Testis (tissue), 2 donors: ENCODE measurements at regions not wholly inside any gene's neighbourhood (a gene's known extent, or its start where the extent isn't known, plus 50 kb on each side); places are given as distances from the start of the nearest gene placed in this dataset.

Experiments
- DNase-seq: peaks from one replicate; pipeline ENCODE4 v3.0.0-alpha.2; 2019
- H3K27ac ChIP-seq, 2 donors: fragments of 200-600 bp; sonication (generic); one replicate each; pipeline ENCODE4 v1.5.1; 2019
- H3K27me3 ChIP-seq: fragments of 200-600 bp; sonication (generic); one replicate; pipeline ENCODE4 v1.5.1; 2019
- H3K36me3 ChIP-seq: fragments of 200-600 bp; sonication (generic); one replicate; pipeline ENCODE4 v1.5.1; 2017; ENCODE audit warnings: low read depth; ENCODE audit errors: missing control alignments
- H3K4me1 ChIP-seq: fragments of 200-600 bp; sonication (generic); one replicate; pipeline ENCODE4 v1.5.1; 2019
- H3K4me3 ChIP-seq, 2 donors: fragments of 200-600 bp; sonication (generic); one replicate each; pipeline ENCODE4 v1.5.1; 2017 to 2019
- H3K9me3 ChIP-seq: fragments of 200-600 bp; sonication (generic); one replicate; pipeline ENCODE4 v1.5.1; 2017
- POLR2A ChIP-seq: fragments of 450-650 bp; IDR thresholded peaks from one replicate; pipeline ENCODE4 v1.6.1; 2017; ENCODE audit warnings: antibody characterized with exemption, mild to moderate bottlenecking, moderate library complexity
- WGBS, 2 donors: methylation state at CpG; one replicate each; pipeline ENCODE4 v1.1.5; 2018; 5-methylcytosine and 5-hydroxymethylcytosine counted together
- intact Hi-C: fragments of 100-400 bp; cut with DNase I; formaldehyde crosslinking; loops from one replicate; pipeline ENCODE4 v1.15.1; 2023; ENCODE audit warnings: low total_unique reads
- TF ChIP-seq, protein P1 (sequence below), 3 experiments: fragments of 450-650 bp in 2 of 3; fragments of 200-600 bp in 1 of 3; sonication (generic) in 1 of 3; IDR thresholded peaks; one replicate each; pipeline ENCODE4 v1.5.1; 2016 to 2019; ENCODE audit warnings: antibody characterized with exemption in 3 of 3, mild to moderate bottlenecking in 2 of 3, moderate library complexity in 1 of 3

DNA sequence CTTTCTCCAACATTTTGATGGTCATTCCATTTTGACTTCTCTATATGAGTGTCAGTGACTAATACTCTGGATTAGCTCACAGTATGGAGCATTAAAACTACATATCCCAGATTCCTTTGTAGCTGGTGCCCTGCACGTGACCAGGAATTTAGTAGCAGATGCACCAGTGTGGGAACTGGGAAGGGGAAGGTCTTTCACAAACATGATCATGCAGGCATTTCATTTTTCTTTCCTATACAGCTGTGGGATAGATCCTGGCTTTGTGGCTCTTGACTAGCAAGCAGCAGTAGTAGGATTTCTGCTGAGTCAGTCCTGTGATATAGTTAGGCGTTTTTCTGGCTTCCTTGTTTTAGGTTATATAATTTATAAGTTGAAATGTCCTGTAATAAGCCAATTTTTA is 971.0 kb upstream of the CDH2 start:
- TF ChIP-seq, protein P1, sequence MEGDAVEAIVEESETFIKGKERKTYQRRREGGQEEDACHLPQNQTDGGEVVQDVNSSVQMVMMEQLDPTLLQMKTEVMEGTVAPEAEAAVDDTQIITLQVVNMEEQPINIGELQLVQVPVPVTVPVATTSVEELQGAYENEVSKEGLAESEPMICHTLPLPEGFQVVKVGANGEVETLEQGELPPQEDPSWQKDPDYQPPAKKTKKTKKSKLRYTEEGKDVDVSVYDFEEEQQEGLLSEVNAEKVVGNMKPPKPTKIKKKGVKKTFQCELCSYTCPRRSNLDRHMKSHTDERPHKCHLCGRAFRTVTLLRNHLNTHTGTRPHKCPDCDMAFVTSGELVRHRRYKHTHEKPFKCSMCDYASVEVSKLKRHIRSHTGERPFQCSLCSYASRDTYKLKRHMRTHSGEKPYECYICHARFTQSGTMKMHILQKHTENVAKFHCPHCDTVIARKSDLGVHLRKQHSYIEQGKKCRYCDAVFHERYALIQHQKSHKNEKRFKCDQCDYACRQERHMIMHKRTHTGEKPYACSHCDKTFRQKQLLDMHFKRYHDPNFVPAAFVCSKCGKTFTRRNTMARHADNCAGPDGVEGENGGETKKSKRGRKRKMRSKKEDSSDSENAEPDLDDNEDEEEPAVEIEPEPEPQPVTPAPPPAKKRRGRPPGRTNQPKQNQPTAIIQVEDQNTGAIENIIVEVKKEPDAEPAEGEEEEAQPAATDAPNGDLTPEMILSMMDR (IDR thresholded peaks at IDR 0.05) = no peak
- no peak for TF ChIP-seq POLR2A
- Histone ChIP-seq H3K36me3 (no peaks in the 10 kb centered on the region), H3K4me3 (no peak overlapping the region), H3K27me3 (no peaks in the 10 kb centered on the region), H3K9me3 (no peaks in the 10 kb centered on the region), H3K27ac (no peak overlapping the region), H3K4me1 (no peaks in the 10 kb centered on the region)
- intact Hi-C loops = no loop called here
- DNase-seq = no peak
- WGBS, 2 donors = 46 to 58% methylated on average over 2 of the region's 2 CpGs

- Histone ChIP-seq H3K27me3 (no peaks in the 10 kb centered on the region), H3K27ac (no peak overlapping the region), H3K4me3 (no peak overlapping the region), H3K9me3 (no peaks in the 10 kb centered on the region), H3K4me1 (no peaks in the 10 kb centered on the region), H3K36me3 (no peaks in the 10 kb centered on the region)
- DNase-seq = no peak
- 28 to 30% methylated on average over 4 of the region's 4 CpGs for WGBS, 2 donors
- TF ChIP-seq, protein P1 (IDR thresholded peaks at IDR 0.05) = no peak
- no peak for TF ChIP-seq POLR2A
- intact Hi-C loops = no loop called here
These were observed 969.1 kb upstream of the CDH2 start for GRCh38 chr18:29146068-29146467.

DNA sequence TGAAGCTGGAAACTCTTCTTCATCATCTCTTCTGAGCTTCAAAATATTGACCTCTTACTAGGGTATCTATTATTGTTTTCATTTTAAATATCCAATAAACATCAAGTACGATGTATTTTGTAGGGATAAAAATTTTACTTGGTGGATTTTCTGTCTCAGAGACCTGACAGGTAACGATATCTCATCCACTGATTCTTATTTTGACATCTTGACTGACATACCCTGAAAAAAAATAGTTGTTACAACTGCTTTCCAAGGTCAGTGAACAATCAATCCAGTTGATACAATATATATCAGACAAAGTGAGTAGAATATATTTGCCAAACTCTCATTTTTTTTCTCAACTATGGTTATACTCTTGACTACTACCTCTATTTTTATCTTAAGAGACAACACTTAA is 963.7 kb upstream of the CDH2 start:
- H3K27me3 ChIP-seq = no peaks in the 10 kb centered on the region
- DNase-seq = no peak
- H3K27ac ChIP-seq = no peak overlapping the region
- no peaks in the 10 kb centered on the region for H3K9me3 ChIP-seq
- 89 to 94% methylated on average over 2 of the region's 2 CpGs for WGBS, 2 donors
- intact Hi-C loops = no loop called here
- no peak overlapping the region for H3K4me3 ChIP-seq
- H3K36me3 ChIP-seq = no peaks in the 10 kb centered on the region
- no peak for TF ChIP-seq POLR2A
- TF ChIP-seq, protein P1 (IDR thresholded peaks at IDR 0.05) = no peak
- H3K4me1 ChIP-seq = no peaks in the 10 kb centered on the region

DNA sequence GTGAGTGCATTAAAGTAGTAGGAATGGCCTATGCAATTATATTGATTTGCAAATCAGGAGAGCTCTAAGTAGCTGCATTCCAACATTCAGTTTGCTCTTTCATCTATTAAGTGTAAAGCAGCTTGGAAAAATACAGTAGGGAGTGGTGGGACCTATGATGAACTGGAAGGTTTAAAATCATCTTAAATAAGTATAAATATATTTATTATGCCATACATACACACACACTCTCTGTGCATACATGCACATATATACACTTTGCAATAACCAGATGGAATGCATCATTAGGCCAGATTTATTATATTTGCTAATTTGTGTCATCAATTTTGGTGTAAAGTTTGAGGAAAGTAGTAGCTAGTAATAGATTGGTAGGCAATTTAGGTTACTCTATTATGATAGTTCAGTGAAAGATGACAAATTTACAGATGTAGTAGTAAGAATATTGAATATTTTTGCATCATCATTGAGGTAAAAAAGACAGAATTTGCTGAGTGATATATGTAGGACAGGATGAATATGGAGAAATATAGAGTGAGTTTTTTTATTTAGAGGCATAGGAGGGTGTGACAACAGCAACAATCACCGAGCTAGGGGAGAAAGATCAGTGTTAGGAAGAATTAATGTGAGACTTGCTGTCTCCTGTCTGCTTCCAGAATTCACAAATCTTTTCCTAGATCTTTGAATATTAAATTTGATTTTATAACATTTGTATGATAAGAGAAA is 961.0 kb upstream of the CDH2 start:
- Histone ChIP-seq H3K4me3 (no peak overlapping the region), H3K4me1 (no peaks in the 10 kb centered on the region), H3K27me3 (no peaks in the 10 kb centered on the region), H3K9me3 (no peaks in the 10 kb centered on the region), H3K27ac (no peak overlapping the region), H3K36me3 (no peaks in the 10 kb centered on the region)
- intact Hi-C loops = no loop called here
- no peak for TF ChIP-seq POLR2A
- TF ChIP-seq, protein P1 (IDR thresholded peaks at IDR 0.05) = no peak
- 66 to 81% methylated on average over 1 of the region's 1 CpG for WGBS, 2 donors
- no peak for DNase-seq
